Activated effector memory CD4-positive, alpha-beta T cell treated with anti-CD3 and anti-CD28 coated beads, Interleukin-2, amount 50 U/mL, for 16 hours (primary cell): ENCODE measurements at regions not wholly inside any gene's neighbourhood (a gene's known extent, or its start where the extent isn't known, plus 50 kb on each side); places are given as distances from the start of the nearest gene placed in this dataset.

Source experiments
- DNase-seq: peaks from one replicate; pipeline ENCODE4 v3.0.0-alpha.2; 2020

GRCh38 chr5:39489263-39489662, 64.5 kb upstream of the DAB2 start:
- DNase-seq: no peak

- DNase-seq: no peak
These were observed 62.0 kb upstream of the DAB2 start for GRCh38 chr5:39486790-39487189.

GRCh38 chr5:39486361-39486760, 61.6 kb upstream of the DAB2 start:
- no peak for DNase-seq

DNA sequence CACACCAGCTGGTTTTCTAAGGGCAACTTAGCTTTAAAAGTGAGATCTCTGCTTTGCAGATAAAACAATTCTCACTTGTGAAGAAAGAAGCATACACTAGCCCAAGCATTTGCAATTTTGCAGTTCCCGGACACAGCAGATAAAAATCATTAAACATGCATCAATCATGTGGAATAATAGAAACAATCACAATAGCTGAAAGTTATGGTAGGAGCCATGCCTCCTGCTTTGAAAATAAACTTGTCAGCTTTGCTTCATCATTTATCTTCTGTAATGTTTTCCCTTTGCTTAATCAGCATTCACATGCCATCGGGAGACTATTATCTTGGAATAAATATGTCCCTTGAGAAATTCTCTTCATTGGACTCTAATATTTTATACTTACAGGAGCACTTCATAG, 60.3 kb upstream of the DAB2 start:
- DNase-seq: no peak

- DNase-seq: no peak
These were observed 59.9 kb upstream of the DAB2 start for GRCh38 chr5:39484673-39485072.

DNA sequence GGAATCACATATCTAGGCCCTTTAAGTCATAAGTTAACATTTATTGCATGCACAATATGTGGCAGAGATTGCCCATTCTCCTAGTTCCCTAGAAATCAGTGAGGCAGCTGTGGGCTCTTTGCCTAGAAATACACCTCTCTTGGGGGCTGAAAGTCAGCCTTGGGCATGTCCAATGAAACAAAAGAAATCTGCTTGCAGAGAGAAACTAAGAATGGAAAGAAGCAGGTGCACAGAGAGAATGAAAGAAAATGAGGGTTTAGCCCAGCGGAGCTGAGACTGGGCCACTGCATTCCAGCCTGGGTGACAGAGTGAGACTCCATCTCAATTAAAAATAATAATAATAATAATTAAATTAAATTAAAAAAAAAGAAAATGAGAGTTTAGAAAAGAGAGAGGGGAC, 57.3 kb upstream of the DAB2 start:
- no peak for DNase-seq

DNA sequence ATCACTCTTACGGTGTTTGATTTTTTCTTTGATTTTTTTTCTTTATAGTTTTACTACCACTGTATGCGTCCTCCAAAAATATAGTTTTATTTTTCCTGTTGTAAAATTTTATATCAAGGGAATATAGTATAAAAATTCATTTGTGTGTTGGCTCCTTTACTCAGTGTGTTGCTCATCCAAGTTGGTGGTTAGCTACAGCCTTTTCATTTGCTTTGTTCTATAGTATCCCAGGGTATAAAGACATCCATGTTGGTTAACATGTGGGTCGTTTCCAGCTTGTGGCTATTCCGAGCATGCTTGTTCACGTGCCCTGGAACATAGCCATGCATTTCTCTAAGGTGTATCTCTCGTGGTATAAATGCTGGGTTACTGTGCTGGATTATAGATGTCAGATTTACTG, 54.8 kb upstream of the DAB2 start:
- no peak for DNase-seq

- no peak for DNase-seq
These were observed 54.1 kb upstream of the DAB2 start for GRCh38 chr5:39478863-39479262.

- DNase-seq: no peak
These were observed 52.1 kb upstream of the DAB2 start for GRCh38 chr5:39476843-39477220.

- no peak for DNase-seq
These were observed 51.4 kb upstream of the DAB2 start for GRCh38 chr5:39475881-39476842.

DNA sequence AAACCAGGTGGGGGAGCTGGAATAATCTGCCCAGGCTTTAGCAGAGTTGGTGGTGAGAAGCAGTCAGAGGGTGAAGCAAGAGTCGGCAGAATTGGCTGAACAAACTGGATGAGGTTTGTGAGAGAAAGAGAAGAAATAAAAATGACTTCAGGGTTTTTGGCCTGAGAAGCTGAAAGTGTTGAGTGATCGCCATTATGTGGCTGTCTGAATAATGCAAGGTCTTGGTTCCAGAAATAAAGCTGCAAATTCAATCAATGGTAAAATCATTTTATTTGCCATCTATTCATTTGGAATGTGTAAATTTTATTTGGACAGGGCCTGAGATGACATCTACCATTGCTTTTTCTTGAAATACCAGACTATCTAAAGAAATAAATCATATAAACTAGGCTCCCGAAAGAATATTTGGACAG, 50.4 kb upstream of the DAB2 start:
- DNase-seq: no peak
